ENCODE measurements at regions not wholly inside any gene's neighbourhood (a gene's known extent, or its start where the extent isn't known, plus 50 kb on each side); places are given as distances from the start of the nearest gene placed in this dataset.

DNA sequence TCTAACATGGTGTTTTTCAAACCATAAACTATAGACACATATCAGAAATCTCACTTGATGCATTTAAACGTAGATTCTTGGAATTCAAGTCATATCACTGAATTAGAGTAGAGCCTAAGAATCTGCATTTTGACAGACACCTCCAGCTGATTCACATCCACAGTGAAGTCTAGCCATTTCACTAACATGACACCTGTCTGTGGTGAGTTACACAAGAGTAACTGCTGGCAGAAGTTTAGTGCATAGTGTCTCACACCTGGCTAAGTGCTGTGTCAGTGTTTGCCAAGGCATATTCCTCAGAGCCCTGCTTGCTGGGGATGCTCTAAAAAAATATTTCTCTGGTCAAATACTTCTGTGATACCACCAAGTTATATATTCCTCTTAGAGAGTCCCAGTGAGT is 237.5 kb upstream of the DIAPH2 start:
- TF ChIP-seq, protein P1, sequence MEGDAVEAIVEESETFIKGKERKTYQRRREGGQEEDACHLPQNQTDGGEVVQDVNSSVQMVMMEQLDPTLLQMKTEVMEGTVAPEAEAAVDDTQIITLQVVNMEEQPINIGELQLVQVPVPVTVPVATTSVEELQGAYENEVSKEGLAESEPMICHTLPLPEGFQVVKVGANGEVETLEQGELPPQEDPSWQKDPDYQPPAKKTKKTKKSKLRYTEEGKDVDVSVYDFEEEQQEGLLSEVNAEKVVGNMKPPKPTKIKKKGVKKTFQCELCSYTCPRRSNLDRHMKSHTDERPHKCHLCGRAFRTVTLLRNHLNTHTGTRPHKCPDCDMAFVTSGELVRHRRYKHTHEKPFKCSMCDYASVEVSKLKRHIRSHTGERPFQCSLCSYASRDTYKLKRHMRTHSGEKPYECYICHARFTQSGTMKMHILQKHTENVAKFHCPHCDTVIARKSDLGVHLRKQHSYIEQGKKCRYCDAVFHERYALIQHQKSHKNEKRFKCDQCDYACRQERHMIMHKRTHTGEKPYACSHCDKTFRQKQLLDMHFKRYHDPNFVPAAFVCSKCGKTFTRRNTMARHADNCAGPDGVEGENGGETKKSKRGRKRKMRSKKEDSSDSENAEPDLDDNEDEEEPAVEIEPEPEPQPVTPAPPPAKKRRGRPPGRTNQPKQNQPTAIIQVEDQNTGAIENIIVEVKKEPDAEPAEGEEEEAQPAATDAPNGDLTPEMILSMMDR (IDR thresholded peaks at IDR 0.05) = no peak
- no peak for TF ChIP-seq POLR2AphosphoS5 (IDR thresholded peaks at IDR 0.05; ENCODE audit: insufficient read depth in 1 of 2, low read depth in 1 of 2)
